B cell (primary cell): ENCODE measurements at regions not wholly inside any gene's neighbourhood (a gene's known extent, or its start where the extent isn't known, plus 50 kb on each side); places are given as distances from the start of the nearest gene placed in this dataset.

Source experiments
- ATAC-seq: fragments of 200-7000 bp; cut with Tn5 transposase; one replicate; pipeline ENCODE4 v1.10.0; 2021; ENCODE audit warnings: low read depth, mild to moderate bottlenecking, moderate number of reproducible peaks, moderate library complexity
- CTCF ChIA-PET: fragments of 350-600 bp; sonication (Branson Sonifier 250); formaldehyde crosslinking; loops from one replicate; lab custom pipeline; 2021; ENCODE audit warnings: antibody characterized with exemption, inconsistent platforms; lab: Charles Lee
- POLR2A ChIA-PET: fragments of 350-600 bp; sonication (Branson Sonifier 250); formaldehyde crosslinking; loops from one replicate; lab custom pipeline; 2021; ENCODE audit warnings: antibody characterized with exemption; lab: Charles Lee
- DNase-seq: peaks from one replicate; pipeline ENCODE4 v3.0.0; 2013
- H2AFZ ChIP-seq: 2 replicates; pipeline ENCODE4 v1.6.1; 2012; ENCODE audit warnings: mild to moderate bottlenecking, low read depth, low read length; ENCODE audit not compliant: insufficient read depth, poor library complexity, severe bottlenecking
- H3K27ac ChIP-seq, 2 donors: 1 replicate in 1 of 2; 2 replicates in 1 of 2; pipeline ENCODE4 v1.5.1; 2012 to 2013; ENCODE audit warnings: low read length in 2 of 2, mild to moderate bottlenecking in 2 of 2, moderate library complexity in 1 of 2
- H3K27me3 ChIP-seq, 4 experiments: fragments of 200-600 bp in 1 of 4; sonication (generic) in 1 of 4; replicated peaks in 1 of 4; 1 replicate in 2 of 4; 2 replicates in 2 of 4; pipeline versions ENCODE4 v1.6.1 to v1.7.0; 2013 to 2016; ENCODE audit warnings: low read length in 3 of 4, mild to moderate bottlenecking in 2 of 4, mixed read lengths in 1 of 4, moderate library complexity in 1 of 4; ENCODE audit not compliant: insufficient read depth in 4 of 4, control insufficient read depth in 3 of 4; ENCODE audit errors: control extremely low read depth in 1 of 4
- H3K36me3 ChIP-seq, 2 experiments: replicated peaks in 1 of 2; 1 replicate in 1 of 2; 2 replicates in 1 of 2; pipeline versions ENCODE4 v1.6.1 to v1.7.1; 2013; ENCODE audit warnings: low read length in 1 of 2; ENCODE audit not compliant: insufficient read depth in 2 of 2, control insufficient read depth in 1 of 2; ENCODE audit errors: control extremely low read depth in 1 of 2, extremely low read depth in 1 of 2
- H3K4me1 ChIP-seq, 2 donors: fragments of 200-600 bp in 1 of 2; sonication (generic) in 1 of 2; 1 replicate in 1 of 2; 2 replicates in 1 of 2; pipeline versions ENCODE4 v1.5.1 to v1.6.1; 2013 to 2017; ENCODE audit warnings: low read length in 2 of 2; ENCODE audit not compliant: control insufficient read depth in 2 of 2, insufficient read depth in 2 of 2
- H3K4me2 ChIP-seq: replicated peaks from 2 replicates; pipeline ENCODE3; 2012; ENCODE audit warnings: mild to moderate bottlenecking, low read depth, low read length; ENCODE audit not compliant: poor library complexity, severe bottlenecking
- H3K4me3 ChIP-seq, 5 experiments: fragments of 200-600 bp in 1 of 5; sonication (generic) in 1 of 5; 1 replicate in 3 of 5; 2 replicates in 2 of 5; pipeline versions ENCODE4 v1.5.1 to v1.7.0; 2011 to 2016; ENCODE audit warnings: low read length in 4 of 5, mild to moderate bottlenecking in 4 of 5, low read depth in 2 of 5, control low read depth in 1 of 5, moderate library complexity in 1 of 5; ENCODE audit not compliant: insufficient read depth in 1 of 5; ENCODE audit errors: control extremely low read depth in 1 of 5, extremely low read depth in 1 of 5
- H3K79me2 ChIP-seq: fragments of 200-600 bp; sonication (generic); one replicate; pipeline ENCODE4 v1.6.0; 2016; ENCODE audit warnings: low read length; ENCODE audit not compliant: control insufficient read depth, insufficient read depth
- H3K9ac ChIP-seq: fragments of 200-600 bp; sonication (generic); 2 replicates; pipeline ENCODE4 v1.6.1; 2017; ENCODE audit warnings: mild to moderate bottlenecking, low read length, moderate library complexity
- H3K9me3 ChIP-seq, 3 donors: one replicate each; pipeline versions ENCODE4 v1.6.1 to v1.7.1; 2013; ENCODE audit warnings: low read length in 2 of 3; ENCODE audit not compliant: control insufficient read depth in 2 of 3, insufficient read depth in 1 of 3; ENCODE audit errors: control extremely low read depth in 1 of 3
- H4K20me1 ChIP-seq: 2 replicates; pipeline ENCODE4 v1.6.0; 2012; ENCODE audit warnings: mild to moderate bottlenecking, low read length; ENCODE audit not compliant: insufficient read depth, control insufficient read depth, poor library complexity, severe bottlenecking
- H3K27ac Mint-ChIP-seq: one replicate; pipeline ENCODE4 v1.8.0; 2021; ENCODE audit warnings: mixed read lengths
- H3K27me3 Mint-ChIP-seq: one replicate; pipeline ENCODE4 v1.8.0; 2021; ENCODE audit warnings: mixed read lengths
- H3K4me1 Mint-ChIP-seq: one replicate; pipeline ENCODE4 v1.8.0; 2021; ENCODE audit warnings: mixed read lengths
- H3K4me3 Mint-ChIP-seq: one replicate; pipeline ENCODE4 v1.8.0; 2021; ENCODE audit warnings: mixed read lengths
- H3K9me3 Mint-ChIP-seq: one replicate; pipeline ENCODE4 v1.8.0; 2022; ENCODE audit warnings: mixed read lengths; ENCODE audit not compliant: insufficient read depth
- EZH2 ChIP-seq: IDR thresholded peaks from 2 replicates; pipeline ENCODE4 v1.6.1; 2012; ENCODE audit warnings: borderline replicate concordance, low read depth, mild to moderate bottlenecking, moderate library complexity, low read length; ENCODE audit not compliant: insufficient read depth, poor library complexity, severe bottlenecking
- WGBS: methylation state at CpG from one replicate; pipeline ENCODE4 v1.1.5; 2013; ENCODE audit warnings: missing lambda C conversion rate; ENCODE audit not compliant: insufficient coverage; 5-methylcytosine and 5-hydroxymethylcytosine counted together
- intact Hi-C: fragments of 100-400 bp; cut with micrococcal nuclease; formaldehyde crosslinking; loops from one replicate; pipeline ENCODE4 v1.10.0; 2022
- TF ChIP-seq, protein P1 (sequence below): fragments of 200-600 bp; IDR thresholded peaks from one replicate; pipeline ENCODE4 v1.8.0; 2022; ENCODE audit warnings: antibody characterized with exemption, mild to moderate bottlenecking

DNA sequence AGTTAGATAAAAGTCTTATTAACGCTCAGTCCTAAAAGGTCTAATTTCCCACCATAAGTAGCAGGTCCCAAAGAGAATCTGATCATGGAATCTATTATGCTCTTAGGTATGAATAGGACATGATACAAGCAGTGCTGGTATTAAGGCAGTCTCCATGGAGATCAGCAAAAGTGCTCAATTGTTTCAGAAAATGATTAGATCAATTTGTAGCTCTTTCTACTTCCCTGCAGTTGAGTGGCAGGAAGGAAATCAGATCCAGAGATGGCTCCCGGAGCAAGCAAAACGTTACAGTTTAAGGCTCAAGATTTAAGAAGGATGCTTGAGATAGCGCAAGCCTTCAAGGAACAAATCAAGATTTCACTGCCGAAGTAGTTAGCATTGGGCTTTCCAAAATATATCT is 205.7 kb downstream of the DRD1 start:
- Mint-ChIP-seq H3K9me3 (no peaks in the 10 kb centered on the region), H3K4me1 (no peaks in the 10 kb centered on the region), H3K27ac (no peak overlapping the region), H3K4me3 (no peak overlapping the region), H3K27me3 (peaks cover 5% of the 10 kb centered on the region)
- no peak overlapping the region for H3K27ac ChIP-seq
- no peaks in the 10 kb centered on the region for H3K9me3 ChIP-seq
- intact Hi-C loops, result no loop called here
- WGBS, result 63% methylated on average over 4 of the region's 5 CpGs
- DNase-seq (no peak), ATAC-seq (no peak)
- POLR2A ChIA-PET, result no interaction called here
- CTCF ChIA-PET, result no interaction called here
- H2AFZ ChIP-seq, result no peak overlapping the region
- H4K20me1 ChIP-seq, result no peaks in the 10 kb centered on the region
- H3K27me3 ChIP-seq, result peaks cover 0 to 2% (median 0%) of the 10 kb centered on the region in 4 experiments
- no peak overlapping the region for H3K4me3 ChIP-seq
- no peak overlapping the region for H3K9ac ChIP-seq
- H3K4me2 ChIP-seq, result no peak overlapping the region
- TF ChIP-seq, protein P1, sequence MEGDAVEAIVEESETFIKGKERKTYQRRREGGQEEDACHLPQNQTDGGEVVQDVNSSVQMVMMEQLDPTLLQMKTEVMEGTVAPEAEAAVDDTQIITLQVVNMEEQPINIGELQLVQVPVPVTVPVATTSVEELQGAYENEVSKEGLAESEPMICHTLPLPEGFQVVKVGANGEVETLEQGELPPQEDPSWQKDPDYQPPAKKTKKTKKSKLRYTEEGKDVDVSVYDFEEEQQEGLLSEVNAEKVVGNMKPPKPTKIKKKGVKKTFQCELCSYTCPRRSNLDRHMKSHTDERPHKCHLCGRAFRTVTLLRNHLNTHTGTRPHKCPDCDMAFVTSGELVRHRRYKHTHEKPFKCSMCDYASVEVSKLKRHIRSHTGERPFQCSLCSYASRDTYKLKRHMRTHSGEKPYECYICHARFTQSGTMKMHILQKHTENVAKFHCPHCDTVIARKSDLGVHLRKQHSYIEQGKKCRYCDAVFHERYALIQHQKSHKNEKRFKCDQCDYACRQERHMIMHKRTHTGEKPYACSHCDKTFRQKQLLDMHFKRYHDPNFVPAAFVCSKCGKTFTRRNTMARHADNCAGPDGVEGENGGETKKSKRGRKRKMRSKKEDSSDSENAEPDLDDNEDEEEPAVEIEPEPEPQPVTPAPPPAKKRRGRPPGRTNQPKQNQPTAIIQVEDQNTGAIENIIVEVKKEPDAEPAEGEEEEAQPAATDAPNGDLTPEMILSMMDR, result no peak
- no peak for TF ChIP-seq EZH2
- no peaks in the 10 kb centered on the region for H3K4me1 ChIP-seq
- H3K79me2 ChIP-seq, result no peaks in the 10 kb centered on the region
- H3K36me3 ChIP-seq, result no peaks in the 10 kb centered on the region

DNA sequence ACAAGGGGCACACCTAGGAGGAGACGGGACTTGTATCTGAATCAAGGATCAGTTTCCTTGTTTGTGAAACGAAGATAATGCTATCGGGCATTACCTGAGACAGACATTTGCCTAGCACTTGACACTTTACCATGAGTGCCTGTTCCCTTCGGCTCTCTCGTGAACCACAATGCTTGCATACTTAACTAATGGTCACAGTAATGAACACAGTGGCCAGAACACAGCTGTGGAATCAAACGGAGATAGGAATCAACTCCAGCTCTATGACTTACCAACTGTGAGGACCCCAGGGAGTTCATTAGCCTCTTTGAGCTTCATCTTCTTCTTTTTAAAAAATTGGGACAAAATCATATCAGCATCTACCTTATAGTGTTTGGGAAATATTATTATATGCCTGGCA is 207.8 kb downstream of the DRD1 start:
- ATAC-seq, result no peak

More for the DNA sequence above, 207.8 kb downstream of the DRD1 start:
- DNase-seq, result no peak
- Mint-ChIP-seq H3K27ac (no peak overlapping the region), H3K27me3 (peaks cover 7% of the 10 kb centered on the region), H3K4me3 (no peak overlapping the region), H3K4me1 (no peaks in the 10 kb centered on the region), H3K9me3 (no peaks in the 10 kb centered on the region)
- POLR2A ChIA-PET, result no interaction called here
- intact Hi-C loops, result no loop called here
- H2AFZ ChIP-seq, result no peak overlapping the region
- no peaks in the 10 kb centered on the region for H3K9me3 ChIP-seq
- CTCF ChIA-PET, result no interaction called here
- no peak overlapping the region for H3K27ac ChIP-seq
- H3K27me3 ChIP-seq, result peaks cover 0 to 2% (median 0%) of the 10 kb centered on the region in 4 experiments
- no peaks in the 10 kb centered on the region for H3K4me1 ChIP-seq
- H3K4me3 ChIP-seq, result no peak overlapping the region
- TF ChIP-seq EZH2, result no peak
- TF ChIP-seq, protein P1, result no peak
- 85% methylated on average over 6 of the region's 6 CpGs for WGBS
- no peaks in the 10 kb centered on the region for H3K79me2 ChIP-seq
- H4K20me1 ChIP-seq, result no peaks in the 10 kb centered on the region
- no peak overlapping the region for H3K4me2 ChIP-seq
- H3K36me3 ChIP-seq, result no peaks in the 10 kb centered on the region
- H3K9ac ChIP-seq, result no peak overlapping the region
